NB4 (cell line): ENCODE measurements at regions not wholly inside any gene's neighbourhood (a gene's known extent, or its start where the extent isn't known, plus 50 kb on each side); places are given as distances from the start of the nearest gene placed in this dataset.

ENCODE experiments used
- DNase-seq: peaks from one replicate; pipeline ENCODE4 v3.0.0; 2010; ENCODE audit warnings: low read depth
- H3K4me3 ChIP-seq: one replicate; pipeline ENCODE4 v1.5.1; 2011; ENCODE audit warnings: mild to moderate bottlenecking, low read depth, low read length, moderate library complexity
- MYC ChIP-seq: IDR thresholded peaks from 2 replicates; pipeline ENCODE4 v1.6.1; 2011; ENCODE audit warnings: low read depth, low read length
- POLR2A ChIP-seq: IDR thresholded peaks from 2 replicates; pipeline ENCODE4 v1.6.1; 2011; ENCODE audit warnings: mild to moderate bottlenecking; ENCODE audit not compliant: insufficient read length; ENCODE audit errors: extremely low read depth
- TF ChIP-seq, protein P1 (sequence below): IDR thresholded peaks from one replicate; pipeline ENCODE4 v1.5.1; 2012; ENCODE audit warnings: low read depth, low read length
- TF ChIP-seq, protein P2 (sequence below): IDR thresholded peaks from 2 replicates; pipeline ENCODE4 v1.6.1; 2011; ENCODE audit warnings: low read depth, low read length

DNA sequence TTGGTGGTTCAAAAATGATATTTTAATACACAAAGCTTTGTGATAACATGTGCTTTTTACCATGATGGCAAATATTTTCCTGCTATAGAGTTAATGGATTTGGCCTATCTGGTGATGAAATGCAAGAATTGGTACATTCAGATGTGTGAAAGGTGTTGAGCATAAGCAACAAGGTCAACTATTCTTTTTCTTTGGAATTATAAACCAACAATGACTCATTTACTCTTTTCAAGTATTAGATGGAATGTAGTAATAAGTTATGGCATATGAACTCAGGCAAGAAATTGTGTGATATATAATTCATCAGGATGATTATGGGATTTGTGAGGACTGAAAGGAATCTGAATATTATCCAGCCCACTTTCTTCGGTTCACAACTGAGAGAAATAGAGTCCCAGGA is 471.4 kb downstream of the ETNK1 start:
- no peak for DNase-seq
- TF ChIP-seq MYC: no peak
- TF ChIP-seq, protein P1, sequence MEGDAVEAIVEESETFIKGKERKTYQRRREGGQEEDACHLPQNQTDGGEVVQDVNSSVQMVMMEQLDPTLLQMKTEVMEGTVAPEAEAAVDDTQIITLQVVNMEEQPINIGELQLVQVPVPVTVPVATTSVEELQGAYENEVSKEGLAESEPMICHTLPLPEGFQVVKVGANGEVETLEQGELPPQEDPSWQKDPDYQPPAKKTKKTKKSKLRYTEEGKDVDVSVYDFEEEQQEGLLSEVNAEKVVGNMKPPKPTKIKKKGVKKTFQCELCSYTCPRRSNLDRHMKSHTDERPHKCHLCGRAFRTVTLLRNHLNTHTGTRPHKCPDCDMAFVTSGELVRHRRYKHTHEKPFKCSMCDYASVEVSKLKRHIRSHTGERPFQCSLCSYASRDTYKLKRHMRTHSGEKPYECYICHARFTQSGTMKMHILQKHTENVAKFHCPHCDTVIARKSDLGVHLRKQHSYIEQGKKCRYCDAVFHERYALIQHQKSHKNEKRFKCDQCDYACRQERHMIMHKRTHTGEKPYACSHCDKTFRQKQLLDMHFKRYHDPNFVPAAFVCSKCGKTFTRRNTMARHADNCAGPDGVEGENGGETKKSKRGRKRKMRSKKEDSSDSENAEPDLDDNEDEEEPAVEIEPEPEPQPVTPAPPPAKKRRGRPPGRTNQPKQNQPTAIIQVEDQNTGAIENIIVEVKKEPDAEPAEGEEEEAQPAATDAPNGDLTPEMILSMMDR: no peak
- TF ChIP-seq POLR2A: no peak
- TF ChIP-seq, protein P2, sequence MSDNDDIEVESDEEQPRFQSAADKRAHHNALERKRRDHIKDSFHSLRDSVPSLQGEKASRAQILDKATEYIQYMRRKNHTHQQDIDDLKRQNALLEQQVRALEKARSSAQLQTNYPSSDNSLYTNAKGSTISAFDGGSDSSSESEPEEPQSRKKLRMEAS: no peak
- H3K4me3 ChIP-seq: no peak overlapping the region

DNA sequence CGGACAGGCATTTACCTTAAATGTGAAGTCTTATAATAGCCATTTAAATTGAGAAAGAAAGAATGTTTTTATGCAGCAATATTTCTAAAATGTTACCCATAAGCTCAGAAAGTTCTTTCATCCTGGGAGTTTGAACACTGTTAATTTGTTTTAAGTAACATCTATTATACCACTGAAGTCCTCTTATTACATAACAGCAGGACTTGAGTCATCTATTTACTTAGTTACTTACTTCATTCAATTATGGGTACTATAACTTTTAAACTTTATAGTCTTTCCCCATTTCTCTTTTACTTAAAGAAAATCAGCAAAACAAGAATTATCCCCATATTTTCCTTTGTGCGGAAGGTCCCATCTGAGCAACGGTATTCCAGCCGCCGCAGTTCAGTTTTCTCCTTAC is 473.1 kb downstream of the ETNK1 start:
- no peak for DNase-seq
- TF ChIP-seq, protein P2: no peak
- TF ChIP-seq, protein P1: no peak
- TF ChIP-seq MYC (no peak), POLR2A (no peak)
- H3K4me3 ChIP-seq: no peak overlapping the region

DNA sequence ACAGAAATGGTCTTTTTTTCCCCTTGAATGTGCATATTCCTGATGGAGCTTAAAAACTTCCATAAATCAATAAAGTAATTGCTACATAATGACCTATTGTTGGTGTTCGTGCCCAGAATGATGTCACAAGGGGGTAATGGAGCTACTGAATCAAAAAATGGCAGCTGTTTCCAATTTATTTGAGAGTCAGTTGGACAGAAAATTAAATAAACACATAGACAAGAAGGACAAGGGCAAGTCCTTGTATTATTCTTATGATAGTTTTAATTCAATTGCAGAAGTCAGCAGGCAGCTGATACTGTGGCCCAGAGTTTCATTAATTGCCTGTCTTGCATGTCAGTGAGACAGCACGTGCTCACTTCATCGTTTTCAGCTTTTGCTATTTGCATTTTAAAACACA is 473.5 kb downstream of the ETNK1 start:
- no peak for DNase-seq
- no peak overlapping the region for H3K4me3 ChIP-seq
- TF ChIP-seq, protein P2: peak; percentile 28; the same call in 1 of the 2 replicates
- TF ChIP-seq POLR2A: no peak

DNA sequence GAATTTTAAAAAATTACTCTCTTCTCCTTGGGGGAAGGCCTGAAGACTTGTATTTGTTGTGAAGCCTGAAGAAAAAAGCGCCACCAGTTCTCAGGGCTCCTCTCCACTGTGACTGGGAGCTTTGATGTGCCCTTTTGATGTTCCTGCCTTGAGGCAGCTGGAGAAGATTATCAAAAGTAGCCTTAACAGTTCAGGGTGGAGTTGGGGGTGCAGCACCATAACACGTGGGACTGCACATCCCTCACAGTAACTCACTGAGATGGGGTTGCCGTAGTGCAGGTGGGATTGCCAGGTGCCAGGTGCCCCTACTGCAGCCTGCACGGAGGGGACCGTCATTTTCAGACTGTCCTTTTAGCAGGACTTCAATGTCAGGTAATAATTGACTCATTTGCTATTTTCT is 474.1 kb downstream of the ETNK1 start:
- no peak overlapping the region for H3K4me3 ChIP-seq
- TF ChIP-seq, protein P1: no peak
- TF ChIP-seq, protein P2: no peak
- no peak for TF ChIP-seq POLR2A
- TF ChIP-seq MYC: no peak
- no peak for DNase-seq

DNA sequence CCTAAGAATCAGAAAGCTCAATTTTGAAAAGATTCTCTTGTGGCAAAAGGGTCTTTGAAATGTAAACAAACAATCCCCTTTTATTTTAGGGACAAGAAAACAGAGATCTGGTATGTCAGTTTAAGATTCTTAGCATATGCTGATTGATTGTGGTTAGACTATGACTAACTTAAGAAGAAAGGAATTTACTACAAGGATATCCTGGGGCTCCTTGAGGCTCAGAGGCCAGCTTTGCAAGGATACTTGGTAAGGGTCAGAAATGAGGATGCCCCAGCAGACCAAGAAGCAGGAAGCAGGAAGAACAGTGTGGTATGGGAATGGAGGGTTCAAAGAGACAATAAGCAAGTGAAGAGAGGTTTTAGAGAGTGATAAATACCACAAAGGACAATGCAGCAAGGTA is 474.6 kb downstream of the ETNK1 start:
- TF ChIP-seq, protein P2: no peak
- DNase-seq: no peak
- no peak overlapping the region for H3K4me3 ChIP-seq

DNA sequence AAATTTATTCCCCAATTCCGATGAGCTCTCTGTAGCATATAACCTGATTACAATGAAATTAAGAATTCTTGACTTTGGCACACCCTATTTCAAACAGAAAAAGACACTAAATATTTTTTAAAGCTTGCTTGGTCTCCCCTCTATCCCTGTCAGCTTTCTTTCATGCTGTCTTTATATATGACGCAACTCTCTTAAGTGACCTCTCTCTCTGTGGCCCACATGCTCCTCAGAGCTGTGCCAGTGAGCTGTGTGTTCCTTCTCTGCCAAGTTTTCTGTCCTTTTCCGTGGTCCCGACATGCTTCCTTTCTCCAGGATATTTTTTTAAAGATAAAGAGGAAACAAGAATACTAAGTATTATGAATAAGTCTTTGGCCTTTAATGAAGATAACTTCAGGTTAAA is 484.0 kb downstream of the ETNK1 start:
- no peak overlapping the region for H3K4me3 ChIP-seq
- DNase-seq: no peak
- TF ChIP-seq, protein P2: no peak
- TF ChIP-seq MYC: no peak
- TF ChIP-seq POLR2A: no peak
- TF ChIP-seq, protein P1: no peak

DNA sequence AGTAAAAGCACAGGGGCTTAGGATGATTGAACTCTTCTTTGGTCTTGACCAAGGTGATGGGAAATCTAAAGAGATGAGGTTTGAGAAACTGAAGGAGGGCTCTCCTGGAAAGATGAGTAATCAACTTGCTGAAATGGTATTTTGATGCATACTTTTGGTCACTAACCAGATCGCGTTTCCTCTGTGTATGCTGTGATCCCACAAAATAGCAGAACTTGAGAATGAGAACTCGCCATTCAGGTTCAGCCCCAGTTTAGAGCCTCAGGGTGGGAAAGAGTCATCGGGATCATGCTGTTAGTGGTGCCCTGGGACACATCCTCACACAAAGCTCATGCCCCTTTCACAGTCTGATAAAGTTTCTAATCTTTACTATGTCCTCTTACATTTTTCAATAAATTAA is 488.8 kb downstream of the ETNK1 start:
- H3K4me3 ChIP-seq: no peak overlapping the region
- no peak for DNase-seq
- TF ChIP-seq, protein P1: no peak
- TF ChIP-seq MYC: no peak
- TF ChIP-seq, protein P2: no peak
- no peak for TF ChIP-seq POLR2A
